K562 (cell line): ENCODE measurements at regions not wholly inside any gene's neighbourhood (a gene's known extent, or its start where the extent isn't known, plus 50 kb on each side); places are given as distances from the start of the nearest gene placed in this dataset.

Experiments
- ATAC-seq: fragments of 200-7000 bp; cut with Tn5 transposase; 3 replicates; pipeline ENCODE4 v1.9.1; 2020; ENCODE audit warnings: moderate library complexity
- BruUV-seq: library from RNA; stranded (reverse); fragments of 400-500 nt; replicated peaks from 2 replicates; lab custom pipeline; 2021; lab: Mats Ljungman, UMichigan
- CTCF ChIA-PET: fragments of 300-600 bp; formaldehyde crosslinking; extraction: SDS; loops from one replicate; lab custom pipeline; 2021; ENCODE audit warnings: low intra/inter-chr PET ratio; lab: Yijun Ruan, JAX
- POLR2A ChIA-PET: fragments of 300-600, 350-650 bp; sonication (Branson Sonifier 250); formaldehyde crosslinking; extraction: SDS; loops from one replicate; lab custom pipeline; 2021; ENCODE audit warnings: antibody characterized with exemption, inconsistent platforms; lab: Yijun Ruan, JAX
- DNase-seq, 4 experiments: peaks; one replicate each; pipeline versions ENCODE4 v3.0.0 to v3.0.0-alpha.2; 2011 to 2018; ENCODE audit warnings: low spot score in 3 of 4, mixed read lengths in 3 of 4; ENCODE audit errors: extremely low read depth in 1 of 4
- FAIRE-seq: peaks from 2 replicates; lab custom pipeline; 2011; peaks lifted over from hg19 to GRCh38; lab: Jason Lieb, UNC
- H2AFZ ChIP-seq: 2 replicates; pipeline ENCODE4 v1.6.0; 2011; ENCODE audit warnings: low read depth, low read length, control low read depth, inconsistent platforms
- H3K27ac ChIP-seq: fragments of 200-600 bp; 3 replicates; pipeline ENCODE4 v1.8.0; 2011; ENCODE audit warnings: low read depth, mild to moderate bottlenecking, control low read depth, inconsistent platforms, low read length, moderate library complexity, mixed read lengths; ENCODE audit errors: extremely low read depth
- H3K27me3 ChIP-seq, 2 experiments: fragments of 300-600 bp in 1 of 2; 2 replicates in 1 of 2; 3 replicates in 1 of 2; pipeline versions ENCODE4 v1.6.0 to v1.8.0; 2011; ENCODE audit warnings: inconsistent platforms in 2 of 2, low read length in 2 of 2, mild to moderate bottlenecking in 1 of 2, mixed read lengths in 1 of 2, moderate library complexity in 1 of 2; ENCODE audit not compliant: control insufficient read depth in 2 of 2, insufficient read depth in 2 of 2
- H3K36me3 ChIP-seq: fragments of 300-600 bp; 3 replicates; pipeline ENCODE4 v1.8.0; 2011; ENCODE audit warnings: mild to moderate bottlenecking, low read length, inconsistent platforms; ENCODE audit not compliant: control insufficient read depth, insufficient read depth
- H3K4me1 ChIP-seq, 2 experiments: fragments of 200-600 bp in 1 of 2; replicated peaks in 1 of 2; 2 replicates in 1 of 2; 3 replicates in 1 of 2; pipeline versions ENCODE4 v1.5.1 to v1.8.0; 2011; ENCODE audit warnings: inconsistent platforms in 2 of 2, low read length in 2 of 2, mild to moderate bottlenecking in 1 of 2, mixed read lengths in 1 of 2, moderate library complexity in 1 of 2; ENCODE audit not compliant: control insufficient read depth in 2 of 2, insufficient read depth in 2 of 2
- H3K4me2 ChIP-seq: 2 replicates; pipeline ENCODE4 v1.6.1; 2011; ENCODE audit warnings: low read length, control low read depth, inconsistent platforms, mixed read lengths; ENCODE audit not compliant: insufficient read depth
- H3K4me3 ChIP-seq: fragments of 200-600 bp; sonication (generic), shearing (Covaris generic); 2 replicates; pipeline ENCODE4 v1.5.1; 2016; ENCODE audit warnings: control low read depth, inconsistent platforms
- H3K79me2 ChIP-seq: fragments of 200-600 bp; 3 replicates; pipeline ENCODE4 v1.8.0; 2011; ENCODE audit warnings: low read length, inconsistent platforms; ENCODE audit not compliant: control insufficient read depth, insufficient read depth
- H3K9ac ChIP-seq, 2 experiments: 2 replicates each; pipeline versions ENCODE4 v1.6.0 to v1.6.1; 2011; ENCODE audit warnings: low read depth in 2 of 2, low read length in 2 of 2, control low read depth in 1 of 2, inconsistent platforms in 1 of 2, mild to moderate bottlenecking in 1 of 2, mixed read lengths in 1 of 2; ENCODE audit not compliant: insufficient read depth in 1 of 2
- H3K9me1 ChIP-seq: one replicate; pipeline ENCODE4 v1.6.0; 2011; ENCODE audit warnings: inconsistent platforms, mild to moderate bottlenecking, low read length, moderate library complexity; ENCODE audit not compliant: control insufficient read depth, insufficient read depth
- H3K9me3 ChIP-seq: replicated peaks from 2 replicates; pipeline ENCODE4 v1.5.1; 2011; ENCODE audit warnings: low read depth, low read length, inconsistent platforms; ENCODE audit not compliant: control insufficient read depth, insufficient read depth
- H4K20me1 ChIP-seq: replicated peaks from 2 replicates; pipeline ENCODE4 v1.6.1; 2011; ENCODE audit warnings: low read length, inconsistent platforms, mixed read lengths; ENCODE audit not compliant: control insufficient read depth, insufficient read depth
- CGGBP1 ChIP-seq: fragments of 250-450 bp; sonication (Bioruptor Pico); IDR thresholded peaks from 2 replicates; pipeline ENCODE4 v1.9.0; 2021; ENCODE audit warnings: mild to moderate bottlenecking
- CTCFL ChIP-seq: IDR thresholded peaks from 2 replicates; pipeline ENCODE4 v1.6.1; 2011; ENCODE audit warnings: borderline replicate concordance, low read depth, mild to moderate bottlenecking, moderate library complexity, low read length; ENCODE audit not compliant: insufficient read depth, poor library complexity, severe bottlenecking
- HIVEP1 ChIP-seq: fragments of 250-450 bp; sonication (Bioruptor Pico); IDR thresholded peaks from 2 replicates; pipeline ENCODE4 v1.4.0; 2020; ENCODE audit warnings: mild to moderate bottlenecking
- PCBP2 ChIP-seq: fragments of 200-400 bp; formaldehyde crosslinking; IDR thresholded peaks from 2 replicates; pipeline ENCODE4 v1.6.1; 2018; ENCODE audit warnings: low read length, low read depth, mild to moderate bottlenecking, moderate library complexity; ENCODE audit not compliant: poor library complexity, severe bottlenecking
- TAF7 ChIP-seq: fragments of 450-650 bp; IDR thresholded peaks from 2 replicates; pipeline ENCODE4 v1.6.1; 2016; ENCODE audit warnings: missing genetic modification characterization, missing compliant biosample characterization
- WGBS: fragments of 100-300 bp; shearing (Covaris generic); methylation state at CpG from one replicate; pipeline ENCODE4 v1.1.6; 2016; ENCODE audit warnings: low coverage, mixed read lengths; ENCODE audit not compliant: insufficient coverage; ENCODE audit errors: missing lambda C conversion rate; 5-methylcytosine and 5-hydroxymethylcytosine counted together
- in situ Hi-C: fragments of 300-500 bp; cut with MboI; formaldehyde crosslinking; loops from 4 replicates; pipeline ENCODE4 v1.15.0; 2018; ENCODE audit warnings: inconsistent platforms, mixed read lengths
- intact Hi-C: fragments of 100-400 bp; cut with micrococcal nuclease; formaldehyde crosslinking; loops from 2 replicates; pipeline ENCODE4 v1.14.2; 2022

GRCh38 chr3:177778633-177779032 is 581.4 kb upstream of the TBL1XR1 start (continued):
- no peak for TF ChIP-seq CTCFL

GRCh38 chr3:177781686-177782161 is 584.4 kb upstream of the TBL1XR1 start:
- in situ Hi-C loops: loop anchor here (10.0 kb wide), 1 partner anchor 837 kb away; no protein-coding TSS in a partner anchor
- no peak for FAIRE-seq
- BruUV-seq: no TSS peak
- H3K9me1 ChIP-seq: no peaks in the 10 kb centered on the region
- TF ChIP-seq HIVEP1 (CRISPR knock-in tag) (no peak), CGGBP1 (CRISPR knock-in tag) (no peak), PCBP2 (no peak), TAF7 (tag) (no peak)
- TF ChIP-seq, all 486 proteins: peak for 0
- intact Hi-C loops: no loop called here
- ChIA-PET CTCF (no interaction called here), POLR2A (interaction anchor here (0.5 kb wide), 1 partner anchor 1579 kb away, joined by 3 read pairs; no protein-coding TSS in a partner anchor)
- Histone ChIP-seq H3K4me1 (no peaks in the 10 kb centered on the region; a peak in 1 of 5 replicates), H3K27me3 (no peaks in the 10 kb centered on the region), H3K9ac (no peak overlapping the region), H3K79me2 (no peaks in the 10 kb centered on the region), H3K4me3 (no peak overlapping the region), H4K20me1 (no peaks in the 10 kb centered on the region), H2AFZ (no peak overlapping the region), H3K36me3 (no peaks in the 10 kb centered on the region), H3K9me3 (no peaks in the 10 kb centered on the region), H3K27ac (no peak overlapping the region), H3K4me2 (no peak overlapping the region)
- ATAC-seq: no peak
- DNase-seq: no peak
- WGBS: 9% methylated on average over 3 of the region's 3 CpGs
